ENCODE measurements at regions not wholly inside any gene's neighbourhood (a gene's known extent, or its start where the extent isn't known, plus 50 kb on each side); places are given as distances from the start of the nearest gene placed in this dataset.

DNA sequence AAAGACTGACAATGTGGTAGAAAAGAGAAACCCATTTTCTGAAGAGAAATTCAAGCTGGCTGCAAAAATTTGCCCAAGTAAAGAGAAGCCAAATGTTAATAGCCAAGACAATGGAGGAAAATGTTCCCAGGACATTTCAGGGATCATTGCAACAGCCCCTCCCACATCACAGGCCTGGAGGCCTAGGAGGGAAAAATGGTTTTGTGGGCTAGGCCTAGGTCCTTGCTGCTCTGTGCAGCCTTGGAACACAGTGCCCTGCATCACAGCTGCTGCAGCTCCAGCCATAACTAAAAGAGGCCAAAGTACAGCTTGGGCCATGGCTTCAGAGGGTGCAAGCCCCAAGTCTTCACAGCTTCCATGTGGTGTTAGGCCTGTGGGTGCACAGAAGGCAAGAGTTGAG is 332.4 kb upstream of the LRIG3 start:
- TF ChIP-seq, protein P1, sequence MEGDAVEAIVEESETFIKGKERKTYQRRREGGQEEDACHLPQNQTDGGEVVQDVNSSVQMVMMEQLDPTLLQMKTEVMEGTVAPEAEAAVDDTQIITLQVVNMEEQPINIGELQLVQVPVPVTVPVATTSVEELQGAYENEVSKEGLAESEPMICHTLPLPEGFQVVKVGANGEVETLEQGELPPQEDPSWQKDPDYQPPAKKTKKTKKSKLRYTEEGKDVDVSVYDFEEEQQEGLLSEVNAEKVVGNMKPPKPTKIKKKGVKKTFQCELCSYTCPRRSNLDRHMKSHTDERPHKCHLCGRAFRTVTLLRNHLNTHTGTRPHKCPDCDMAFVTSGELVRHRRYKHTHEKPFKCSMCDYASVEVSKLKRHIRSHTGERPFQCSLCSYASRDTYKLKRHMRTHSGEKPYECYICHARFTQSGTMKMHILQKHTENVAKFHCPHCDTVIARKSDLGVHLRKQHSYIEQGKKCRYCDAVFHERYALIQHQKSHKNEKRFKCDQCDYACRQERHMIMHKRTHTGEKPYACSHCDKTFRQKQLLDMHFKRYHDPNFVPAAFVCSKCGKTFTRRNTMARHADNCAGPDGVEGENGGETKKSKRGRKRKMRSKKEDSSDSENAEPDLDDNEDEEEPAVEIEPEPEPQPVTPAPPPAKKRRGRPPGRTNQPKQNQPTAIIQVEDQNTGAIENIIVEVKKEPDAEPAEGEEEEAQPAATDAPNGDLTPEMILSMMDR (IDR thresholded peaks at IDR 0.05), result no peak

DNA sequence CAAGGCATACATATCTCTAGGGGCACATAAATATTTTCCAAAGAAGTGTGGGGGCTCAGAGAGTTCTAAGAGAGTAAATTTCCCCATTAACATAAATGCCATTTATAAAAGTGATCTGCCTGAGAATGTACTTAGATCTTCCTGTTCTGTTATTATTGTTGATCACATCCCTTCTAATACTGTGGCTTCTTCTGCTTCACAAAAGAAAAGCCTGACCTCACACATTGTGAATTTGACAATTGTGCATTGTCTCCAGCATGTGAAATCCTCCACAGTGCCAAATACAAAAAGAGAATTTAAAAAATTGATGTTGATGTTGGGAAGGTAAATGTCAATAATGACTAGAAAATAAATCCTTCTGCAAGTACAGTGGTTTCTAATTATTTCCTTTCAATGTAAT is 330.5 kb upstream of the LRIG3 start:
- DNase-seq (ENCODE audit: low spot score), result no peak
- TF ChIP-seq, protein P1 (IDR thresholded peaks at IDR 0.05), result no peak
- no peak overlapping the region for H3K4me3 ChIP-seq
- H3K27ac ChIP-seq, result no peak overlapping the region

More for the DNA sequence above, 332.4 kb upstream of the LRIG3 start:
- H3K27ac ChIP-seq, result no peak overlapping the region
- H3K4me3 ChIP-seq, result no peak overlapping the region
- no peak for DNase-seq (ENCODE audit: low spot score)

DNA sequence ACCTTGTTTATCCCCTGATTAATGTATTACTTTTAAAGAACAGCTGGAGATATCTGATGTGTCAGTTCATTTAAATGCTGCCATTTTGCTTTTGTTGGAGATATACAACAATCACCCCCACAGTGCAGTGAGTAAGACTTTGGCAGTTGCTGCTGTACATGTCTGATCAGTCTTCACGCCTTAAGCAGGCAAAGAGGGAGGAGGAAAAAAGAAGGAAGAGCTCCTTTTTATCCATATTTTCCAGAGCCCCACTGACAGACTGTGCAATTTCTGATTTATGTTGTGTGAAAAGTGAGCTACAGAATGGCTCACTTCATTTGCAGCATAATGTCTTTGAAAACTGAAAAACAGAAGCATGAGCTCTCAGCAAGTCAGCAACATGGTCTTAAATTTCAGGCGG is 319.7 kb upstream of the LRIG3 start:
- H3K4me3 ChIP-seq, result no peak overlapping the region
- no peak for DNase-seq (ENCODE audit: low spot score)
- no peak overlapping the region for H3K27ac ChIP-seq
- TF ChIP-seq, protein P1 (IDR thresholded peaks at IDR 0.05), result no peak

DNA sequence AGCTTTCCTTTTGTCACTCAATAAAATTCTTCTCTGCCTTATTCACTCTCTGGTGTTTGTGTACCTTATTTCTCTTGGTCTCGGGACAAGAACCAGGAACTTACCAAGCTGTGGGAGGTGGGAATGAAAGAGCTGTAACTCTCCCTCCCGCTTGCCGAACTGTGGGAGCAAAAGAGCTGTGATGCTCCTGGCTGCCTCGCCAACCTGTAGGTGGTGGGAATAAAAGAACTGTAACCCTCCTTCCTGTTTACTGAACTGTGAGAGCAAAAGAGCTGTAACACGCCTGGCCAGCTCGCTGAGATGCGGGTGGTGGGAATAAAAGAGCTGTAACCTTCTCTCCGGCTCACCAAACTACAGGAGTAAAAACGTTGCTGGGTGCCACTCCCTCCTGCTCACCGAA is 314.1 kb upstream of the LRIG3 start:
- no peak overlapping the region for H3K27ac ChIP-seq
- DNase-seq (ENCODE audit: low spot score), result no peak
- TF ChIP-seq, protein P1 (IDR thresholded peaks at IDR 0.05), result no peak
- no peak overlapping the region for H3K4me3 ChIP-seq

DNA sequence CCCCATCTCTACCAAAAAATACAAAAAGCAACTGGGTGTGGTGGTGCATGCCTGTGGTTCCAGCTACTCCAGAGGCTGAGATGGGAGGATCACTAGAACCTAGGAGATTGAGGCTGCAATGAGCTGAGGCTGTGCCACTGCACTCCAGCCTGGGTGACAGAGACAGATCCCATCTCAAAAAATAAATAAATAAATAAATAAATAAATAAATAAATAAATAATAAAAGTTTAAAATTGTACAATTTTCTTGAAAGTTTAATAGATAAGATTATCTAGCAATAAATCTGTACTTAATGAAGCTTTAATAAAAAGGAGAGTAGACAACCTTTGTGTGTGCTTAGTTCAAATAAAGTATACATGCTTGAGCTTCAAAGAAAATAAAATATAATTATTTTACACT is 310.0 kb upstream of the LRIG3 start:
- H3K4me3 ChIP-seq, result no peak overlapping the region
- DNase-seq (ENCODE audit: low spot score), result no peak
- no peak overlapping the region for H3K27ac ChIP-seq
- TF ChIP-seq, protein P1 (IDR thresholded peaks at IDR 0.05), result no peak

DNA sequence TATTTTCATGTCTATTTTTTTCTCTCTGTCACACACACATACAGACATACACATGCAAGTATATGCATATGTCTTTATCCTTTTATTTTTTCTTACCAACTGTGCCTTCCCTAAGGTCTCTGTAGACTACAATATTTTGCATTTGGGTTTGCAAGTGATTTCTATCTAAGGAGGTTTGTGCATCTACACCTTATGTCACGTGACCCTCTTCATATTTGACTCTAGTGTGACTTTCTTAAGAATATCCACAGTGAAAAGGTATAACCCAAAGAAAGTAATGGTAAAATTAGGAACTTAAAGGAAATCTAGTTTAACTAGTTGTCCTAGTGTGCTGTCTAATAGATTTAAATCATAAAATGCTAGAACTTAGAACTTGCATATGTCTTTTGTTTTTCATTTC is 298.8 kb upstream of the LRIG3 start:
- TF ChIP-seq, protein P1 (IDR thresholded peaks at IDR 0.05), result no peak
- H3K4me3 ChIP-seq, result no peak overlapping the region
- H3K27ac ChIP-seq, result no peak overlapping the region
- DNase-seq (ENCODE audit: low spot score), result no peak

DNA sequence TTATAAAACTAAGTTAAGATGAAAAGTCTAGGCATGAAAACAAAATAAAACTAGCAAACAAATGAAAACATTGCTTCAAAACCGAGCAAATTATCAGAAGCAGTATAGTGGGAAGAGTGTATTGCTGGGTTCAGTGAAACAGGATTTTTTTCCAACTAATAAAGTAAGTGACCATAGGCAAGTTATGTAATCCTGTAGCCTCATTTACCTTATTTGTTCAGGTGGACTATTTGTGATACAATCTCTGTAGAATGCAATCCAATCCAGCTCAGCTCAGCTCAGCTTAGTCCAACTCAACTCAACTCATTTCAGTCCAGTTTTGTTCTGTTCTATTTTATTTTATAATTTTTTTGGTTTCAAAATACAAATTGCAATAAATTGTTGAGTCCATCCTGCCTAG is 276.7 kb upstream of the LRIG3 start:
- Histone ChIP-seq H3K4me3 (no peak overlapping the region), H3K27ac (no peak overlapping the region)
- TF ChIP-seq, protein P1 (IDR thresholded peaks at IDR 0.05), result no peak
- DNase-seq (ENCODE audit: low spot score), result no peak

Measured in coronary artery (tissue), 2 donors.